ENCODE measurements at regions not wholly inside any gene's neighbourhood (a gene's known extent, or its start where the extent isn't known, plus 50 kb on each side); places are given as distances from the start of the nearest gene placed in this dataset.

DNA sequence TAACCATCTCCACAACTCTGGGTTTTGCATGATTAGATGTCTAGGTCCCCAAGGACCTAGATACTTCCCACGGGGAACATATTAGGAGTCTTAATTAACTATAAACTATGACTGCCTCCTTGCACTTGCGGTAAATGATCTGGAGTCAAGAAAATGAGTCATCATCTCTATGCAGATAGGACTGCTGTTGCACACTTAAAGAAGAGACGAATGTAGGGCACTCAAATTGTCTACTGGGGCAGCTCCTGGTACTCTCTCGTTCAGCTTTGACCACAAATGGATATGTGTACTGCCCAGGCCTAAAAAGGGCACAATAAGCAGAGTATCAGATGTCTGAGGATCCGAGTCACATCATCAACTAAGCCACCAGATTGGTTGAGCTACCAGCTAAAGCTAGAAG lies 1783.4 kb upstream of the AGA start:
- TF ChIP-seq, protein P1, sequence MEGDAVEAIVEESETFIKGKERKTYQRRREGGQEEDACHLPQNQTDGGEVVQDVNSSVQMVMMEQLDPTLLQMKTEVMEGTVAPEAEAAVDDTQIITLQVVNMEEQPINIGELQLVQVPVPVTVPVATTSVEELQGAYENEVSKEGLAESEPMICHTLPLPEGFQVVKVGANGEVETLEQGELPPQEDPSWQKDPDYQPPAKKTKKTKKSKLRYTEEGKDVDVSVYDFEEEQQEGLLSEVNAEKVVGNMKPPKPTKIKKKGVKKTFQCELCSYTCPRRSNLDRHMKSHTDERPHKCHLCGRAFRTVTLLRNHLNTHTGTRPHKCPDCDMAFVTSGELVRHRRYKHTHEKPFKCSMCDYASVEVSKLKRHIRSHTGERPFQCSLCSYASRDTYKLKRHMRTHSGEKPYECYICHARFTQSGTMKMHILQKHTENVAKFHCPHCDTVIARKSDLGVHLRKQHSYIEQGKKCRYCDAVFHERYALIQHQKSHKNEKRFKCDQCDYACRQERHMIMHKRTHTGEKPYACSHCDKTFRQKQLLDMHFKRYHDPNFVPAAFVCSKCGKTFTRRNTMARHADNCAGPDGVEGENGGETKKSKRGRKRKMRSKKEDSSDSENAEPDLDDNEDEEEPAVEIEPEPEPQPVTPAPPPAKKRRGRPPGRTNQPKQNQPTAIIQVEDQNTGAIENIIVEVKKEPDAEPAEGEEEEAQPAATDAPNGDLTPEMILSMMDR (IDR thresholded peaks at IDR 0.05; ENCODE audit: borderline replicate concordance, extremely low read depth, low read length, poor library complexity, severe bottlenecking): no peak
- no peak for TF ChIP-seq EZH2 (IDR thresholded peaks at IDR 0.05; ENCODE audit: borderline replicate concordance, low read depth, low read length, severe bottlenecking)
